Astrocyte (in vitro differentiated cells and primary cell): ENCODE measurements at regions not wholly inside any gene's neighbourhood (a gene's known extent, or its start where the extent isn't known, plus 50 kb on each side); places are given as distances from the start of the nearest gene placed in this dataset.

Source experiments
- CTCF ChIP-seq: IDR thresholded peaks from 2 replicates; pipeline ENCODE4 v1.5.1; 2011; ENCODE audit warnings: low read depth, mild to moderate bottlenecking, inconsistent platforms, low read length, moderate library complexity; ENCODE audit not compliant: insufficient read depth
- EZH2 ChIP-seq: IDR thresholded peaks from 2 replicates; pipeline ENCODE4 v1.6.1; 2012; ENCODE audit warnings: mild to moderate bottlenecking, low read length, inconsistent platforms; ENCODE audit not compliant: insufficient read depth

- TF ChIP-seq CTCF (no peak), EZH2 (no peak)
Observed at GRCh38 chr3:66744986-66745385, 244.2 kb upstream of the LRIG1 start.
